Pancreas (tissue), 10 donors: ENCODE measurements at regions not wholly inside any gene's neighbourhood (a gene's known extent, or its start where the extent isn't known, plus 50 kb on each side); places are given as distances from the start of the nearest gene placed in this dataset.

Experiments
- ATAC-seq, 4 donors: fragments of 200-7000 bp; cut with Tn5 transposase; one replicate each; pipeline versions ENCODE4 v1.8.0 to v1.9.1; 2020; ENCODE audit warnings: mild to moderate bottlenecking in 4 of 4, moderate library complexity in 4 of 4
- DNase-seq, 6 donors: peaks; one replicate each; pipeline ENCODE4 v3.0.0-alpha.2; 2020
- FAIRE-seq: peaks from 2 replicates; lab custom pipeline; 2012; peaks lifted over from hg19 to GRCh38; lab: Jason Lieb, UNC
- H3K27ac ChIP-seq, 4 donors: fragments of 200-600 bp; sonication (generic); 1 replicate in 3 of 4; 2 replicates in 1 of 4; pipeline versions ENCODE4 v1.5.0 to v1.8.0; 2020
- H3K27me3 ChIP-seq, 4 donors: fragments of 200-600 bp; one replicate each; pipeline ENCODE4 v1.8.0; 2021
- H3K36me3 ChIP-seq, 3 donors: fragments of 200-600 bp; sonication (generic) in 1 of 3; one replicate each; pipeline versions ENCODE4 v1.5.0 to v1.8.0; 2020 to 2021
- H3K4me1 ChIP-seq, 3 donors: fragments of 200-600 bp; one replicate each; pipeline ENCODE4 v1.8.0; 2021
- H3K4me3 ChIP-seq, 4 donors: fragments of 200-600 bp; sonication (generic) in 2 of 4; one replicate each; pipeline versions ENCODE4 v1.5.0 to v1.8.0; 2020 to 2021
- H3K9me3 ChIP-seq, 4 donors: fragments of 200-600 bp; one replicate each; pipeline ENCODE4 v1.8.0; 2021
- WGBS, 2 donors: extraction: QIAGEN DNeasy Blood & Tissue Kit; methylation state at CpG; one replicate each; pipeline ENCODE4 v1.1.7; 2013; 5-methylcytosine and 5-hydroxymethylcytosine counted together
- intact Hi-C, 3 donors: fragments of 100-400 bp; cut with DNase I; formaldehyde crosslinking; loops; one replicate each; pipeline versions ENCODE4 v1.11.1 to v1.14.2; 2022
- TF ChIP-seq, protein P1 (sequence below), 4 donors: fragments of 200-600 bp; sonication (generic) in 3 of 4; IDR thresholded peaks; one replicate each; pipeline versions ENCODE4 v1.5.0 to v1.8.0; 2021; ENCODE audit warnings: antibody characterized with exemption in 4 of 4
- donor health status: healthy with polysubstance abuse.
- donor health status: DM: no; HTN: no; CAD: no; lungs with moderate emphysema.
- donor health status: DM: no; HTN: no; CAD: no.
- donor health status: control.
- donor health status: control.
- donor health status: Bipolar disorder and iron deficiency.
- donor health status: DM: yes; HTN: yes; CAD: no.
- donor health status: DM: no; HTN: no; CAD: no.
- donor health status: DM: no; HTN: no; CAD: no.
- donor health status: DM: yes; HTN: yes; CAD: no.

DNA sequence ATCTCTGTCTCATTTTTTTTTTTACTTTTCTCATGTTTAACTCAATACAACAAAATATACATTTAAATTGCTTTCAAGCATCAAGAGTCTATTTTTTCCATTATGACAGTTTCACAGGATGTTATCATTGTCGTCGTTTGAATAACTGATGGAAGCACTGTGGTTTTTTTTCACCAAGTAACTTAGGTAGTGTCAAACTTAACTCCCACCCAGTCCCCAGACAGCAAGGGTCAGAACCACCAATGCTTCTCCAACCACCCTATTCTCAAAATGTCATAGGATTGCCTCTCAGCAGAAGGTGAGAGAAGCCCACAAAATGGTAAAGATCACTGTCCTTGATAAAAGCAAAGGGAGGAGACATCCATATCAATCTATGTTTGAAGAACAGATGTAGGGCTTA is 339.4 kb downstream of the SFMBT2 start:
- no peaks in the 10 kb centered on the region for H3K9me3 ChIP-seq
- no peak overlapping the region for H3K27ac ChIP-seq
- no peak for FAIRE-seq
- H3K4me1 ChIP-seq: no peaks in the 10 kb centered on the region
- intact Hi-C loops: no loop called here
- 65 to 88% methylated on average over 2 of the region's 2 CpGs for WGBS, 2 donors
- no peak for ATAC-seq
- TF ChIP-seq, protein P1, sequence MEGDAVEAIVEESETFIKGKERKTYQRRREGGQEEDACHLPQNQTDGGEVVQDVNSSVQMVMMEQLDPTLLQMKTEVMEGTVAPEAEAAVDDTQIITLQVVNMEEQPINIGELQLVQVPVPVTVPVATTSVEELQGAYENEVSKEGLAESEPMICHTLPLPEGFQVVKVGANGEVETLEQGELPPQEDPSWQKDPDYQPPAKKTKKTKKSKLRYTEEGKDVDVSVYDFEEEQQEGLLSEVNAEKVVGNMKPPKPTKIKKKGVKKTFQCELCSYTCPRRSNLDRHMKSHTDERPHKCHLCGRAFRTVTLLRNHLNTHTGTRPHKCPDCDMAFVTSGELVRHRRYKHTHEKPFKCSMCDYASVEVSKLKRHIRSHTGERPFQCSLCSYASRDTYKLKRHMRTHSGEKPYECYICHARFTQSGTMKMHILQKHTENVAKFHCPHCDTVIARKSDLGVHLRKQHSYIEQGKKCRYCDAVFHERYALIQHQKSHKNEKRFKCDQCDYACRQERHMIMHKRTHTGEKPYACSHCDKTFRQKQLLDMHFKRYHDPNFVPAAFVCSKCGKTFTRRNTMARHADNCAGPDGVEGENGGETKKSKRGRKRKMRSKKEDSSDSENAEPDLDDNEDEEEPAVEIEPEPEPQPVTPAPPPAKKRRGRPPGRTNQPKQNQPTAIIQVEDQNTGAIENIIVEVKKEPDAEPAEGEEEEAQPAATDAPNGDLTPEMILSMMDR (IDR thresholded peaks at IDR 0.05): no peak
- no peak for DNase-seq
- H3K4me3 ChIP-seq: no peak overlapping the region
- H3K36me3 ChIP-seq: no peaks in the 10 kb centered on the region
- peaks cover 0 to 14% (median 0%) of the 10 kb centered on the region in 4 donors for H3K27me3 ChIP-seq

DNA sequence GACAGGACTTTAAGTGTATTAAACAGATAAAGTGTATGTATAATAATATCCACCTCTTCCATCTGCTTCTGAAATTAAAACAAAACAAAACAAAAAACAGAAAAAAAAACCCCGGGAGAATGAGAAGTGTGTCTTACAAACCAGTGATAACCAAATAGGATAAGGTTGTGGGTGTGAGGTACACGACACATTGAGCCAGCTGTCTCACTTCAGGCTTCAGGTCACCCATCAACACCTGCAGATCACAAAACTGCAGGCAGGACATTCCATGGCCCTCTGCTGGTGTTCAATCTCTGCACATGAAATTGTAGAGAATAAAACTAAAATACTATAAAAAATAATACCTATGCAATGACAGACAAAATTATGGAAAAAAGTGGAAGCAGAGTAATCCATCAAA is 339.9 kb downstream of the SFMBT2 start:
- FAIRE-seq: no peak
- no peaks in the 10 kb centered on the region for H3K9me3 ChIP-seq
- H3K4me3 ChIP-seq: no peak overlapping the region
- DNase-seq: no peak
- intact Hi-C loops: no loop called here
- no peaks in the 10 kb centered on the region for H3K4me1 ChIP-seq
- peaks cover 0 to 14% (median 0%) of the 10 kb centered on the region in 4 donors for H3K27me3 ChIP-seq
- no peak for ATAC-seq
- no peaks in the 10 kb centered on the region for H3K36me3 ChIP-seq
- TF ChIP-seq, protein P1 (IDR thresholded peaks at IDR 0.05): no peak
- 40 to 51% methylated on average over 2 of the region's 2 CpGs for WGBS, 2 donors
- H3K27ac ChIP-seq: no peak overlapping the region

DNA sequence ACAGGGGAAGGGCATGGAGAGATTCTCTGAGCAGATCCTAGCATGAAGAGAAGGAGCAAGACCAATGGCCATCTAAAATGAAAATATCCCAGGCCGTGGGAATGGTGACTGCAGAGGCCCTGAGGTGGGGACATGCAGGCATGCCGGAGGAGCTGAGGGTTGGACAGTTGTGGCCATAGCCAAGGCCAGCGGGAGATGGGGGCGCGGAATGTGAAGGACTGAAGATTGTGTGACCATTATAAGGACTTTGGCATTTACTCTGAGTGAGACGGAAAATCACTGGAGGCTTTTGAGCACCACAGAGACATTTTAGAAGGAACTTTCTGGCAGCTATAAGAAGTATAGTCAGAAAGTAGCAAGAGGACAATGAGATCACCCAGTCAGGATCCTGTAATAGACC is 341.1 kb downstream of the SFMBT2 start:
- intact Hi-C loops: no loop called here
- Histone ChIP-seq H3K4me1 (no peaks in the 10 kb centered on the region), H3K9me3 (no peaks in the 10 kb centered on the region), H3K27ac (no peak overlapping the region), H3K4me3 (no peak overlapping the region), H3K27me3 (peaks cover 0 to 14% (median 0%) of the 10 kb centered on the region in 4 donors), H3K36me3 (no peaks in the 10 kb centered on the region)
- TF ChIP-seq, protein P1 (IDR thresholded peaks at IDR 0.05): no peak
- no peak for FAIRE-seq
- ATAC-seq: no peak
- 72 to 76% methylated on average over 6 of the region's 6 CpGs for WGBS, 2 donors
- no peak for DNase-seq

DNA sequence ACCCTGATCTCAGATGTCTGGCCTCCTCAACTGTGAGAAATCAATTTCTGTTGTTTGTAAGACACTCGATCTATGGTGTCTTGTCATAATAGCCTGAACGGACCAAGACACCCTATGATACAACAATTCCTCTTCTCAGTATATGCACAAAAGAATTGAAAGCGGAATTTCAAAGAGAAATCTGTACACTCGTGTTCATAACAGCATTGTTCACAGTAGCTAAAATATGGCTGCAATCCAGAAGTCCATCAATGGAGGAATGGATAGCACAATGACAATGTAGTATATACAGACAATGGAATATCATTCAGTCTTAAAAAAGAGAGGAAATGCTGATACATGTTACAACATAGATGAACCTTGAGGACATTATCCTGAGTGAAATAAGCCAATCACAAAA is 354.6 kb downstream of the SFMBT2 start:
- Histone ChIP-seq H3K36me3 (no peaks in the 10 kb centered on the region), H3K27ac (no peak overlapping the region), H3K4me3 (no peak overlapping the region), H3K9me3 (no peaks in the 10 kb centered on the region), H3K27me3 (no peaks in the 10 kb centered on the region), H3K4me1 (no peaks in the 10 kb centered on the region)
- WGBS, 2 donors: 65 to 71% methylated on average over 4 of the region's 4 CpGs
- intact Hi-C loops: no loop called here
- ATAC-seq (no peak), FAIRE-seq (no peak), DNase-seq (no peak)
- TF ChIP-seq, protein P1 (IDR thresholded peaks at IDR 0.05): no peak

DNA sequence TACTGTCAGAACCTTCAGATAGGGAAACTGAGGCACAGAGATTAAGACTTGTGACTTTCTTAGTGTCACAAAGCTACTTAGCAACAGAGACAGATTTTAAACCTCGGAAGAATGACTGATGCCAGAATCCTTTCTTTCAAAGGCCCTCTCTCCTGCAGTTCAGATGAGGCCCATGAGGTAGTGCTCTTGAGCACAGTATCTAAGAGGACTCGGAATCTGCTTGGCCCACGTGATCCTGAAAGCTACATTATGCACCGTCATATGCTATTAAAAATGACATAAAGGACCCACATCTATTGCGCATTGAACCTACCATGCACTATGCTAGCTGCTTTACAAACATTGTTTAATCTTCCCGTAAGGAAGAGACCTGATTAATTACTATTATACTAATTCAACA is 355.9 kb downstream of the SFMBT2 start:
- TF ChIP-seq, protein P1 (IDR thresholded peaks at IDR 0.05): no peak
- Histone ChIP-seq H3K27me3 (no peaks in the 10 kb centered on the region), H3K36me3 (no peaks in the 10 kb centered on the region), H3K4me3 (no peak overlapping the region), H3K27ac (no peak overlapping the region), H3K9me3 (no peaks in the 10 kb centered on the region), H3K4me1 (no peaks in the 10 kb centered on the region)
- ATAC-seq: no peak
- no peak for DNase-seq
- FAIRE-seq: no peak
- 46 to 47% methylated on average over 6 of the region's 6 CpGs for WGBS, 2 donors
- intact Hi-C loops: no loop called here
